Stimulated activated CD8-positive, alpha-beta memory T cell treated with anti-CD3 and anti-CD28 coated beads, Interleukin-4, amount 100 ng/mL, for 24 hours (primary cell): ENCODE measurements at regions not wholly inside any gene's neighbourhood (a gene's known extent, or its start where the extent isn't known, plus 50 kb on each side); places are given as distances from the start of the nearest gene placed in this dataset.
A peak's percentile ranks its signal among the peaks of the same experiment; 100 is the strongest.

Experiments
- DNase-seq: peaks from one replicate; pipeline ENCODE4 v3.0.0-alpha.2; 2020; ENCODE audit warnings: low read depth

DNA sequence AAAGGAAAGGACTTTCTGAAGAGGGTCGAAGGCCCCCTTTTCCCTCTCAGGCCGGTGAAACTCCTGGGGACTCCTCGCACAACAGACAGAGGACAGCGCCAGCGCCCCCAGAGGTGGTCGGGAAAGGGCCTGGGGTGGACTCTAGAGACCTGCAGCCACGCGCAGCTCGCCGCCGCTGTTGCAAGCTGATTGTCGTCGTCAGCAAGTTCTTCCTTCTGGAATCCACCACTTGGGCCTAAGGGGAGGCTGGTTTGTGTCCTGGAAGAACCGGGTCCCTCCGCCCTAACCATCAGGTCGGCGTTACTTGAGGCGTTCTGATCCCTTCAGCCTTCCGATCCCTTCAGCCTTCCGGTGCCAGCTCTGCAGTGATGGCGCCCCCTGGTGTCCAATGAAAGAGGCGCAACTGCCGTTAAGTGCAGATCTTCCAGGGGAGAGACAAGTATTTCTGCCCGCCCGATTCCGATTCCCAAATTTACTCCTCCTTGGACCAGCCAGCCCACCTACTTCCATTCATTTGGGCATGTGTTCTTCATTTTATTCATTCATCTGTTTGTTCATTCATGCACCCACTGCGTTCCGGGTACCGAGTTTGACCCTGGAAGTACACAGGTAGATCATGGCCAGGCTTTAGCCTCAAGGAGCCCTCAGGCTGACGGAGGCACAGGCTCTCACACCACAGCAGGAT, 77.2 kb upstream of the SLC6A11 start:
- DNase-seq, result peak; percentile 61

DNA sequence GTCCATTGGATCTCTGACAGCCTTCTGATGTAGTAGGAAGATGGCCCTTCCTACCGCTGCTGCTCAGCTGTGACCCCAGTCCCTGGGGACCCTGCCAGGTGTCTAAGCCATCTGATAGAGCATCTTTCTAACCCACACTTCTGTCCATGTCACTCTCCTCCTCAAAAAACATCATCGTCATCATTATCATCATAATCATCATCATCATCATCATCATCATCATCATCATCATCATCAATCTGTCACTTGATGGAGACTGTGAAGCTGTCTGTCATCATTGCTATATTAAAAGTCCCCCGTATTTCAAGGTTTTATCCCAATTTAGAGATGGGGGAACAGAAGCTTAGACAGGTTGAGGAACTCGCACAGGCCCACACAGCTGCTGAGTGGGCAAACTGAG, 75.1 kb upstream of the SLC6A11 start:
- no peak for DNase-seq

DNA sequence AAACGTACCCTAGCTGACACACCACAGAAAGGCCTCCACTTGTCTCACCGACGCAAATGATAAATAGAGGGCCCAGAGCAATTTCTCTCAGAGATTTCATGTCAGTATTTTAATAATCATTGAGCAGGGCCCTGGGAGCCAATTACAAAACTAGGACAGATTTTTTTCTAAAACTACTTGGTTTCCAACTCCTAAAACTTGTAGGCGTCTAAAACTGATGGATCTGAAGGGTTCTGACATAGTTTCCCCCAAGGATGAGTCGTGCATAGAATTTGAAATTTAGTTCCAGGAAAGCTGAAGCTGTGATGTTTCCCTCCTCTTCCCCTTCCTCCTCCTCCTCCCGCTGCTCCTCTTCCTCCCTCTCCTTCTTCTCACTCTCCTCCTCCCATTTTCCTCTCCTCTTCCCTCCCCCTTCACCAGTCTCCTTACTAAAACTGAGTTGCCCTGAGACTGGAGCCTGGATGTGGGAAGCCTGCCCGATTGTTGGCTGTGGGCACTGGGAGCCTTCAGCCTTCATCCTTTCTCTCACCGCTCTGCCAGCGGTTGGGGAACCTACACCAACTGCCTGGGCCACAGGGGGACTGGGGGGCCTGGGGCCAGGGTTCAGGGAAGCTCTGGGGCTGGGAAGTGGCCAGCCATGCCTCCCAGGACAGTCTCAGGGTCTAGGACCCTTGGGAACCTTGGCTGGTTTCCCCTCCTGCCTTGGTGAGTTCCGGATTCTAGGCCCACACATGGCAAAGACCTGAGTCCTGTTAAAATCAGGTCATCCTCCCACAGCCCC, 73.9 kb upstream of the SLC6A11 start:
- no peak for DNase-seq

DNA sequence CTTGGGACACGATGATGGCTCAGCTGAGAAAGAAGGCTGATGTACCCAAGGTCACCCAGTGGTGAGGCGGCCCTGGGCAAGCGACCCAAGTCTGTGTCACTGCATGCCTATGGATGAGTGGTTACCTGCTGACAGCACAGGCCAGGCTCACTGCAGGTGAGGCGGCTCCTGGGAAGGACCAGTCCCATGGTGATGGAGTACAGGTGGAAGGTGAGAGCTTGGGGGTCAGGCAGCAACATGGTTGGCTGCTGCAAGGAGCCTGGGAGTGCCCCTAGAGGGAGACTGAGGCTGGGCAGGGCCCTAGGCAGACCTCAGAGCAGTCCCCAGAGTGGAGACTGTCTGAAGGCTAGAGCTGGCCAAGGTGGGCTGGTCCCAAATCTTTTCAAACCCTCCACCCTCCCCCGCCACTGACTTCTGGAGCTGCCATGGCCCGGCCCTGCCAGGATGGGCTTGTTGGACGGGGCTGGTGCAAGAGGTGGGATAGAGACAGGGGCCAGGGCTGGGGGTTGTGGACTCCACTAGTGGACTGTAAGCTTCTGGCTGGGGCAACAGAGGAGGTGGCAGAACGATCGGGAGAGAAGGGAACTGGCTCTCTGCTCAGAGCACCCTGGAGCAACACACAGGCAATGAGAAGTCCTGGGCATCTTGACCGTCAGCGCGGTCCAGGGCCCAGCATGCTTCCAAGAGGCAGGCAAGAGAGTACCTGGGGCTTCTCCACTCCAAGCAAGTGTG, 72.5 kb upstream of the SLC6A11 start:
- DNase-seq, result no peak

DNA sequence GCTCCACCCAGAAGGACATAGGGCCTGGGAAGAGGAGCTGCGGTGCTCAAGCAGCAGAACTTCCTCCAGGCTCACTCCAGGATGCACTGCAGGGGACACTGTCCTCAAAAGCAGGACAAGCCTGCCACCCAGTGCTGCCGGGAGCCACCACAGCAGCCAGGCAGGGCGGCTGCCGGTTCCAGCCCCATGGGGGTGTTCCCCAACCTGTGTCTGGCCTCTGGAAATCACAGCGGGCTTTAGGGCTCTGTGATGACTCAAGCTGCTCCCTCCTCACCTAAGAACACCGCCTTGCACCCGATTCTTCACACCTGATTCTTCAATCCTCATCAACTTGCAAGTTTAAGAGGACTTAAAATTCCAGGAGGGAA, 71.9 kb upstream of the SLC6A11 start:
- DNase-seq, result no peak

DNA sequence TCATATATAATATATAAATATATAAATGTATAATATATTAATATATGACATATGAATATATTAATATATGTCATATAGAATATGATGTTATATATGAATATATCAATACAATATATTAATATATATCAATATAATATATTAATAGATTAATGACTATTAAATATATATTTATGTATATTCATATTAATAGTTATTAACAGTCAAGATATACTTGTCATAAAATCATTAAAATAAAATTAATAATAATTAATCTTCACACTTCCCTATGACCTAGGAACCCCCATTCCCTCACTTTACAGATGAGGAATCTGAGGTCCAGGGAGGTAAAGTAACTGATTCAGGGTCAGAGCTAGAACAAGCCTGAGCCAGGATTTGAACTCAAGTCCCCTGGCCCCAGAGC, 70.6 kb upstream of the SLC6A11 start:
- no peak for DNase-seq

DNA sequence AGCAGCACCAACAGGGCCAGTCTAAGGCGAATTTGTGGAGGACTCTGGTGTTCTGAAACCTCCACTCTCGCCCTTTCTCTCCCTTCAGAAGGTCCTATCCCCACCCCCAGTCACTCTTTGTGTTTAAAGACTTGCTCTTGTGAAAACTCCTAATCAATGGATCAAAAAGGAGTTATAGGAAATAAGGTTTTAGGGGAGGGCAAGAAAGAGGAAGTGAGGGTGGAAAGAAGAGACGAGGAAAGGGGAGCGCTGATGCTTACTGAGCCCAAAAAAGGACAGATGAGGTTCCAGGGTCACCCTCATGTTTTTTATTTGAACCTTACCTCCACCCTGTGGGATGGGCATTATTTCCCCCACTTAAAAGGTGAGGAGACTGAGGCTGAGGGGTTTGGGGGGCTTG, 70.0 kb upstream of the SLC6A11 start:
- DNase-seq, result no peak

DNA sequence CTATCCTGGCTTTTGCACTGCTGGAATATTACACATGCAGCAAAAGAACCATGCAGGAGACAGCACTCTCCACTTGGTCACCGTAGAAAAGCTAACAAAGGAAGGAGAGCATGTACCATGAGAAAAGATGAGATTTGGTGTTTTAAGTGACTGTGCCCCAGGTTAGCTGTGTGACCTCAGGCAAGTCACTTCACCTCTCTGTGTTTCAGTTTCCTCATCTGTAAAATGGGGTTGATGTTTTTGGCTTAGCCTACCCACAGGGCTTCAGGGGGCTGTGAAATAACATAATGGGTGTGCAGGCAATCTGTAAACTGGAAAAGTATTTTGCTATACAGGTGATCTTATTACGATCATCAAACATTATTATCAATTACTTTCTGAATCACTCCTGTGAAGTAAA, 69.3 kb upstream of the SLC6A11 start:
- DNase-seq, result no peak

DNA sequence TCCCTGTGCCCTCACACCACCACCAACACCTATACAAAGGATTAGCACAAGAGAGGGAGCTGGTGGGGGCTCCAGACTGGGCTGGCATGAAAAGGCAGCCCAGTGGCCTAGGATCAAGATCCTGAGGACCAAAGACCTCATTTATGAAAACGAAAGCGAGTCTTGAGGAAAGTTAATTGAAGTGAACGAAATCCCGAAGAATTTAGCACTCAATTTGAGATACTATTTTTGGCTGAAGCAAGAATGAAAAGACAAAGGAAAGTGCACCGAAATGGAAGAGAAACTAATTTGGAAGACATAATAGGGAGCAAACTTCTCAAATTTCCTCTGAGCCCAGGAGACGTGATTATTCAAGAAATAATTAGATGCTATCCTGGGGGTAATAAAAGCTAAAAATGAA, 68.7 kb upstream of the SLC6A11 start:
- no peak for DNase-seq

DNA sequence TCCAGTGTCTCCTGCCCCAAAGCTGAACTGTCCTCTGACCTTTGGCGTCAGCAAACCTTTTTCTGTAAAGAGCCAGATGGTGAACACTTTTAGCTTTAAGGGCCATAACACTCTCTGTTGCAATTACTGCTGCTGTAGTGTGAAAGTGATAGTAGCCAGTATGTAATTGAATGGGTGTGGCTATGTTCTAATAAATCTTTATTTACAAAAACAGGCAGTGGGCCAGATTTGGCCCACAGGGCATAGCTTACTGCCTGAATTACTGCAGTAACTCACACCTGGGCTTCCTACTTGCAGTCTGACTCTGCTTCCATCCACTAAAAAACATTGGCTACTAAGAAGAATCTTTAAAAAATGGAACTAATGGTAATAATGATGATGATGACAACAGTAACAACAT, 68.0 kb upstream of the SLC6A11 start:
- DNase-seq, result no peak

DNA sequence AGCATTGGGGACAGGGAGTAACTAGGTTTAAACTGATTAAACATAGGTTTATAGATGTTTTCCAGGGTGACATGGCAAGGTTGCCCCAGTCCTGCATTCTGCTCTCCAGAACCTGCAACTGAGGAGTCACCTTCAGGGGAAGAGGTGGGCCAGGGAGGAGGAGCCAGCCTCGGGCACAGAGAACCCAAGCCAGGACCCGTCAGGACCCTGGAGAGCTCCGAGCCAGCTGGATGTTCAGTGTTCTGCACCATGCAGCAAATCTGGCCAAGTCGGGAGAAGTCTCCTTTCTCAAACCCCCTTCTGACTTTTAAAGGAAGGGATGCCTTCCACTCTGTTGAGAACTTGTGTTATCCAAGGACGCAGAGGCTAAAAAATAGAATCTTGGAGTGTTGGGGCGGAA, 62.1 kb upstream of the SLC6A11 start:
- peak; percentile 31 for DNase-seq

DNA sequence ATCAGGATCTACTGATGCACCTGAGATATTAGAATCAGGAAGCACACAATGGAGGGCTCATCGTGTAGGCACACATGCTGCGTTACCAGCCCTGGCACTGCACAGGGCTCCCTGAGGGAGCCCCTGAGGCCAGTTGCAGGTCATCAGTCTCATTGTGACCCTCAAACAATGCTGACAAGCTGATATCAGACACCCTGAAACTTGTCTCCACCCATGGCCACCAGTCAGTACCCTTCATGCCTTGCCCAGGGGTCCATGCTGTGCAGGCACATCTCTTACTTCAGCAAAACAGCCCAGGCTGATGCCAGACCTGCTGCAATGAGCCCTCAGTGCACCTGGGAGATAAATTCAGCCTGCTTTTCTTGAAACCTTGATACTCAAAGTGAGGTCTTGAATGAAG, 59.5 kb upstream of the SLC6A11 start:
- DNase-seq, result no peak

DNA sequence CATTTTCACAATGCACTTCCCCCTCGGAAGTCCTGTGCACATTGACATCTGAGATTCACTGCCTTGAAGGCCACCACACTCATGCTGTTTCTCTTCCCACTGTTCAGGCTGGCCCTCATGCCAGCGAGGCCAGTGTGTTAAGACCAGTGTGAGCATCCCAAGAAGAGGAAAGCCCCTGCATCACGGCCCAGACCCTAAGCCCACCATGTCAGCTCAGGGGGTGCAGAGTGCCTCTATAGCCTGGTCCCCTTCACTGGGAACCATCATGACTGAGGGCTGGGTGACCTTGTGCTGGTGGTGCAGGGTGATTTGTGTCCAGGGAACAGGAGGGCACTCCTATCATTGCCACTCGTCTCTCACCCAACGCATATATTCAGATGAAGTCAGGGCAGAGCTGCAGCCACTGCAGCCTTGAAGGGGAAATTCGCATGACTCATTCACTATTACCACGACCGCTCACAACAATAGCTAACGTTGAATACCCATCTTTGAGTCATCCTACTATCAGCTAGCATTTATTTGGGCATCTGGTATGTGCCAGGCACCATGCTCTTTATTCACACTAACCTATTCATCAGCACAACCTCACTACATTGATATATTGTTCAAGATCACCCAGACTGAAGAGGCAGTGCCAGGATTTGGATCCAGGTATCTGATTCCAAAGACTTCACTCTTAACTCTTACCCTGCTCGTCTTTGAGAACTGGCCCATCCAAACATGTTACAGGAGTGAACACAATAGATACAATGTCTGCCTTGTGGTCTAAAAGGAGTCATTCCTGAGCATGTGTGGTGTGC, 58.8 kb upstream of the SLC6A11 start:
- no peak for DNase-seq

DNA sequence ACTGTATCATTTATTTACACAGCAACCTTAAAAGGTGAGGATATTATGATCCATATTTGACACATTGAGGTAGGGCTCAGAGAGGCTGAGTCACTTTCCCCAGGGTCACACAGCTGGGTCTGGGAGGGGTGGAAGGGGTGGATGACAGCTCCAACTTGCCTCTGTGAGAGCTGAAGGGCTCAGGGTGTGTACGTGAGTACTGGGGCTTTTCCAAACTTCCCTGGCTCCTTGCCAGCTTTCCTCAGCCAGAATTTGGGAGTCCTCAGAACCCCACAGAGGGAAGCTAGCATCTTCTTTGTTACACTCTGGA, 58.3 kb upstream of the SLC6A11 start:
- DNase-seq, result no peak

DNA sequence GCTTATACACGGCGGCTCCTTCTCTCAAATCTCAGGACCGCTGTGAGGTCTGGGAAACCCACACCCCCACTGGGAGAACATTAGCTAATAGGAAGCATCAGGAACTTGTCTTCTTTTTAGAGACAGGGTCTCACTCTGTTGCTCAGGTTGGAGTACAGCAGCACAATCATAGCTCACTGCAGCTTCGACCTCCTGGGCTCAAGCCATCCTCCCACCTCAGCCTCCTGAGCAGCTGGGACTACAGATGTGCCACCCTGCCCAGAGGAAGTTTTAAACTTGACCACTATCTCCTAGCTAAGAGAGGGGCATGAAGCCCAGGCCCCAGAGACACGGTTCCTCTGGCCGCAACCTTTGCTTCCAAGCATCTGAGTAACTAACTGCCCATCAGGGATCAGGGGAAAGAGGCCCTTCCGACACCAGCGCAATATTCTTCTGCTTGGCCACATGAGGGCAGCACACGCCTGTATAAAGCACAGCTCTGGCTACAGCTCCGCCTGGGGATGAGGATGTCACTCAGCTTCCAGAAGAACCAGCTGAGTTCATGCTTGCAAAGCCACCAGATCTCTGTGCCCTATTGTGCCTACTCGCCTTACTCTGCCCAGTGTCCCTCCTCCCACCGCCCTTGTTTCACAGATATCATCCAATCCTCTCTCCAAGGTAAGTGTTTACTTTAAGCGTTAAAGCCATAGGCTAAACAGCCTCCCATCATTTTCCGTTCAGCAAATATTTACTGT, 57.6 kb upstream of the SLC6A11 start:
- peak; percentile 20 for DNase-seq

DNA sequence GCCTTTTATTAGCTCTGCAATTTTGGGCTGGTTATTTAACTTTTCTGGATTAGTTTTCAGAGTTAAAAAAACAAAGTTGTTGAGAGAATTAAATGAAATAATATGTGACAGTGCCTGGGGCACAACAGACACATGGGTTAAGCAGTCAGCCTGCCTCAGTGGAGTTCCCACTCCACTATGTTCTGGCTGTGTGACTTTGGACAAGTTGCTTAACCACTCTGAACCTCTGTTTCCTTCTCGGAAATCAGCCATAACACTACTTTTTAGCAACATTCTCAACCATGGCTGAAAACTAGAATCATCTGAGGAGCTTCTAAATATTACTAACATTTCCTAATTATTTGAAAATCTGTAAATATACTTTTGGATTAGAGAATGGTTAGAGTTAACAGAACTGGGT, 56.5 kb upstream of the SLC6A11 start:
- no peak for DNase-seq

DNA sequence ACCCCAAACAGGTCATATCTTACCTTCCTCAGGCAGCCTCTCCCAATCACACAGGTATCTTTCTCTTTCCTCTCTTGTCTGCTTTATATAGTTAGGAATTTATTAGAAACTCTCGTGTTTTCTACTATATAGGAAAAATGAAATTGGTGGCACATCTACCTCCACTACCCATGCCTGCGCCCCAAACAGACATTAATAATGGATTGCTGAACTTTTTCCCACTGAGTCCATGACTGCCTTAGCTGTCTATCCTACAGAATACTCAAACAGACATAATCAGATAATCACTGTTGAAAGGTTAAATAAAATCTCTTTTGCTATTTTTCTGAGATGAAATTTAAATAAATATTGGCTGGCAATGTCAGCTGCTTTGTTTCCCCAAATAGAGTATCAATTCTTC, 55.8 kb upstream of the SLC6A11 start:
- DNase-seq, result no peak

DNA sequence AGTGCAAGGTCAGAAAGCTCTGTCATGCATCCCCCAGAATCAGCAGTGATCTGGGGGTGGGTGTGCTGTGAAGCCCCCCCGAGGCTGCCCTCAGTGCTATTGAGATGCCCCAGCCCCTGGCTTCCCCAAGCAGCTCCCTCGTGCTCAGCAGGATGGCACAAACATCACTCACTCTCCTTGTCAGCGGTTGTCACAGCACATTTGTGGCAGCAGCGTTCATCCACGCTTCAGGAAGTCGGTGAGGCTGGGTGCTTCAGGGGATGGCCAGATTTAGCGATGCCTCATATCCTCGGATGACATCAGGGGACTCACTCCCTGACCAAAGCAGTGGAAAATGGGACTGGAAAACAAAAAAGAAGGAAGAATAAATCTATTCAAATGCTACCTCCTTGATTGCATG, 54.4 kb upstream of the SLC6A11 start:
- DNase-seq, result no peak

DNA sequence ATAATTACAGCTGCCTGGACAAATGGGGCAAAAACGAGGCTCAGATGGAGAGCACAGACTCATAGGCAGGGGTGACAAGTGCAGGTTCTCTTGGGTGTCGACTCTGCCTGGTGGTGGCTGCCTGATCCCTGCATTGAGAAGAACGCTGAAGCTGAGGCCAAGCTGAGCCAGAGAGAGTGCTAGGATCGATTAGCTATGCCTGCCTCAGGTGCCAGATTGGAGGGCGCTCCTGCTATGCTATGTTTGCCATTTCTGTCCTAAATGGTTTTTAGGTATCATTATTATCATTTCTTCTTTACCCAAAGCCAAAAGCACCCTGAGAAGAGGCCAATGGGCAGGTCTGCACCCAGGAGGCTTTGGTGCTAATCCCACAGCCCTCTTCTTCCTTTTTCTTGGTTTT, 53.9 kb upstream of the SLC6A11 start:
- no peak for DNase-seq

DNA sequence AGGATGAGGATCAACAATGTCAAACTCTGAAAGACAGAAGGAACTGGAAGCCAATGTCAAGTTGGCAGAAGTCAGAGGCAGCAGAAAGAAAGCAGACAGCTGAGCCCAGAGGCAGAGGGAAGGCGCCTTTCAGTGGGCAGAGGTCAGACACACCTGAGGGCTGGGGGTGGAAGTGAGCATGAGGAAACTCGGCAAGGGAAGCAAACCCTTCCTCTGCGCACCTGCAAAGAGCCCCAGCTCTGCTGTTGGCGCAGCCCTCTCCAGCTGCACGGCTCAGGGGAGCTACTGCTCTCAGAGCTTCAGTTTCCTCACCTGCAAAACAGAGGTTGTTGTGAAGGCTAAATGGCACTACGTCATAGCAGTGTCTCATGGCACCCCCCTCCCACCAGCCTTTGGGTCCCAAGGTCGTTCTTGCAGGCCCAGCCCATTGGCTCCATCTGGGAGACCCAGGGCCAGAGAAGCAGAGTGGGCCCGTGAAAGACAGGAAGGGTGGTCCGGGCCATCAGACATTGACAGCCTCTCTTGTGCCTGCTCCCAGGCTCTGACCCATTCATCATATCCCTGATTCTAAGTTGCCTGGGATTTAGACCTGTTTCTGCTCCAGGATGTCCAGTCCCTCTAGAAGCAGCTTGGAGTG, 53.3 kb upstream of the SLC6A11 start:
- DNase-seq, result no peak

DNA sequence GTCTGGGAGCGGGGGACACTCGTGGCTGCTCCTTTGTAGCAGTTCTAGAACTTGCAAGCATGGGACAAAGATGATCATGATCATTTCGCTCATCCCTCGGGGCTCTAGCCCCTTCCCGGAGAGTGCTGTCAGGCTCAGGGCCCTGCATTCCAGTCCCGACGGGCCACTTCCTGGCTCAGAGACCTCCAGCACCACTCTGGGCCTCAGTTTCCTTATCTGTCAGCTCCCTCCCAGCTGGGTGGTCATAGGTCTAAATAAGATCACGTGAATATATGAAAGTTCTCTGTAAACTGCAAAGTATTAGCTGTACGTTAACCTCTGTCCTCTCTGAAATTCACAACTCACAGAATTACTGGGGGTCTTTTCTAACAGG, 52.8 kb upstream of the SLC6A11 start:
- no peak for DNase-seq
